GM19395 (cell line): ENCODE measurements at regions not wholly inside any gene's neighbourhood (a gene's known extent, or its start where the extent isn't known, plus 50 kb on each side); places are given as distances from the start of the nearest gene placed in this dataset.
"Not testable (repeated sequence)": the region's sequence is repeated elsewhere in the genome, so short reads cannot be mapped to it uniquely, and the experiment has no call there.

Experiments used
- ATAC-seq: cut with Tn5 transposase; IDR thresholded peaks from one replicate; pipeline ENCODE4 v1.9.1; 2021; ENCODE audit warnings: mild to moderate bottlenecking, moderate library complexity; ENCODE audit not compliant: unreplicated experiment

- no peak for ATAC-seq
These were observed 242.2 kb downstream of the BLID start for GRCh38 chr11:121873766-121874165.

- no peak for ATAC-seq
These were observed 243.7 kb downstream of the BLID start for GRCh38 chr11:121872356-121872755.

- ATAC-seq, result no peak
These were observed 245.6 kb downstream of the BLID start for GRCh38 chr11:121870206-121871045.

GRCh38 chr11:121869478-121869877 lies 246.5 kb downstream of the BLID start:
- ATAC-seq, result no peak

- ATAC-seq, result no peak
These were observed 249.3 kb downstream of the BLID start for GRCh38 chr11:121866754-121867153.

- ATAC-seq, result no peak
These were observed 251.4 kb downstream of the BLID start for GRCh38 chr11:121864660-121865059.

- no peak for ATAC-seq
These were observed 252.9 kb downstream of the BLID start for GRCh38 chr11:121863126-121863525.

GRCh38 chr11:121855138-121855537 lies 260.9 kb downstream of the BLID start:
- not testable (repeated sequence) for ATAC-seq

GRCh38 chr11:121844016-121844415 lies 272.0 kb downstream of the BLID start:
- no peak for ATAC-seq

- ATAC-seq, result no peak
These were observed 273.8 kb downstream of the BLID start for GRCh38 chr11:121842192-121842585.

GRCh38 chr11:121841487-121842191 lies 274.4 kb downstream of the BLID start:
- no peak for ATAC-seq

GRCh38 chr11:121839781-121840180 lies 276.2 kb downstream of the BLID start:
- no peak for ATAC-seq

GRCh38 chr11:121838571-121838970 lies 277.4 kb downstream of the BLID start:
- ATAC-seq, result no peak

- no peak for ATAC-seq
These were observed 282.0 kb downstream of the BLID start for GRCh38 chr11:121833970-121834369.

GRCh38 chr11:121829159-121829643 lies 286.8 kb downstream of the BLID start:
- ATAC-seq, result no peak

GRCh38 chr11:121814962-121815361 lies 301.1 kb downstream of the BLID start:
- no peak for ATAC-seq

GRCh38 chr11:121814296-121814695 lies 301.7 kb downstream of the BLID start:
- no peak for ATAC-seq

GRCh38 chr11:121810291-121810690 lies 305.7 kb downstream of the BLID start:
- no peak for ATAC-seq

- ATAC-seq, result no peak
These were observed 307.9 kb downstream of the BLID start for GRCh38 chr11:121808096-121808495.

GRCh38 chr11:121807051-121807450 lies 309.0 kb downstream of the BLID start:
- ATAC-seq, result no peak

GRCh38 chr11:121802542-121802941 lies 313.5 kb downstream of the BLID start:
- ATAC-seq, result no peak

GRCh38 chr11:121801781-121802180 lies 314.2 kb downstream of the BLID start:
- ATAC-seq, result no peak
